GM12892 (cell line): ENCODE measurements at regions not wholly inside any gene's neighbourhood (a gene's known extent, or its start where the extent isn't known, plus 50 kb on each side); places are given as distances from the start of the nearest gene placed in this dataset.

ENCODE experiments used
- DNase-seq: peaks from one replicate; pipeline ENCODE4 v3.0.0; 2011; ENCODE audit not compliant: insufficient read length
- FAIRE-seq: peaks from 2 replicates; lab custom pipeline; 2011; peaks lifted over from hg19 to GRCh38; lab: Jason Lieb, UNC
- POLR2A ChIP-seq: IDR thresholded peaks from 2 replicates; pipeline ENCODE4 v1.6.1; 2011; ENCODE audit warnings: low read depth, low read length, control low read depth
- POLR2AphosphoS5 ChIP-seq: IDR thresholded peaks from 2 replicates; pipeline ENCODE4 v1.6.1; 2011; ENCODE audit warnings: low read depth, low read length, control low read depth
- TAF1 ChIP-seq: IDR thresholded peaks from 2 replicates; pipeline ENCODE4 v1.6.1; 2011; ENCODE audit warnings: low read depth, mild to moderate bottlenecking, control low read depth, low read length, borderline replicate concordance

DNA sequence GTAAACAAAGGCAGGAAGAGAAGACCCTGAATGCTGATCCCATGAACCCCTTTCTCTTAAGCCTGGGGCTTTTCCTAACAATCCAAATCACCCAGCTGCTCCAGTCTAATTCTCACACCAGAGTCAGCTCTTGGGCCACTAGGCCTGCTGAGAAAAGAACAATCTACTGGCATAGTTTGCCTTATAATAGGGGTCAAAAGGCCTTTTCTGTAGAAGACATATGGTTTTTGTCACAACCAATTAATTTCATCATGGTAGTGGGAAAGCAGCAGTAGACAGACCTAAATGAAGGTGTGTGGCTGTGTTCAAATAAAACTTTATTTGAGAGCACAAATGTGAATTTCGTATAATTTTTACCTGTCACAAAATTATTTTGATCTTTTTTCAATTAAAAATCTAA is 994.7 kb upstream of the EPHA7 start:
- TF ChIP-seq POLR2A (no peak), POLR2AphosphoS5 (no peak), TAF1 (no peak)
- FAIRE-seq, result no peak
- no peak for DNase-seq

DNA sequence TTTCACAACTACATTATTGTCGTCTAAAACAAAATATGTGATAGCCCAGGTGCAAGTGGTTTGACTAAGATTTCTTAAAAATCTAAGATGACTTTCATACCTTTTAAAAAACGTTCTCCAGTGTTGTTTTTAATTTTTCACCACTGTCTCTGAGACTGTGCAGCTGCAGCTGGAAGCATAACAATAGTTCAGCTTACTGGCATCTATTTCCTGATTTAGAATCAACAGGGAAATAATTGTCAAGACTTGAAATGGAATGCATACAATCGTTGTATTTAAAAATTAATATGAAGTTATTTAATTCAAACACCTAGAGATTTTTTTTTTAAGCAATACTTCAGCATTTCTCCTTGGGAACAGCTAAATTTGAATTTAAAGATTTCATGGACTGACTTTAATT is 982.0 kb upstream of the EPHA7 start:
- TF ChIP-seq TAF1 (no peak), POLR2AphosphoS5 (no peak), POLR2A (no peak)
- FAIRE-seq, result no peak
- DNase-seq, result no peak

DNA sequence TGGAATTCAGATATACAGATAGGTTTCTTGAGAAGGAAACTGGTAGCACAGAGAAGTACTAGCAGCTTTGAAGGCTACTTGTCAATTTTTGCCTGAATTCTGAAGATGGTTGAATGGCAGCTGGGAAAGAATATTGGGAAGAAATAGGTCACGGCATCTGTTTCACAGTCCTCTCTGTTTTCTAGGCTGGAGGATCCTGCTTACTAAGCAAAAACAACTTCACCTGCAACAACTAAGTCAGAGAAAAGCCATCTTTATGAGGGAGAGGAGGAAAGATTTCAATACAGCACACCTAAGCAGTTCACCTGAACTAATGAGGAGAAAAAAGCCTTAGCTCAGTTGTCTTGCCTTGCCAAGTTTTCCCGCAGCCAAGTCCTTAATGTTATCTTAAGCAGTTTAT is 975.5 kb upstream of the EPHA7 start:
- DNase-seq (no peak), FAIRE-seq (no peak)

DNA sequence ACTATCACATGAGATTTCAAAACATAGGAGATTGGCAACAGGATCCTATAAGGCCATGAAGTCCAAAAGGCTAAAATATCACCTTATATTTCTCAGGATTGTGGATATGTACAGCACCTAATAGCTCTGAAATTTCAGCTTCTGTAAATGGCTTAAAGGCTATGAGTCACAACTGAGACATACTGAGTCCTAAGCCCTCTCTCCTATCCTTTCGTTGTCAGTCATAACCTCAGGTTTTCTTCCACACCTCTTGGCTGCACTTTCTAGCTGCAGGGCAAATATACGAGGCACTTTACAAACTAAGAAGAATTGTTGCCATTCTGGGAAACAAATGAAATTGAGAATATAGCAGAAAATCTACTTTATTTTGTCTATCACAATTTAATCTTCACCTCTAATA is 969.9 kb upstream of the EPHA7 start:
- FAIRE-seq (no peak), DNase-seq (no peak)
- TF ChIP-seq POLR2A, result no peak

More for the DNA sequence above, 975.5 kb upstream of the EPHA7 start:
- no peak for TF ChIP-seq POLR2A
- no peak for TF ChIP-seq POLR2AphosphoS5
- no peak for TF ChIP-seq TAF1

DNA sequence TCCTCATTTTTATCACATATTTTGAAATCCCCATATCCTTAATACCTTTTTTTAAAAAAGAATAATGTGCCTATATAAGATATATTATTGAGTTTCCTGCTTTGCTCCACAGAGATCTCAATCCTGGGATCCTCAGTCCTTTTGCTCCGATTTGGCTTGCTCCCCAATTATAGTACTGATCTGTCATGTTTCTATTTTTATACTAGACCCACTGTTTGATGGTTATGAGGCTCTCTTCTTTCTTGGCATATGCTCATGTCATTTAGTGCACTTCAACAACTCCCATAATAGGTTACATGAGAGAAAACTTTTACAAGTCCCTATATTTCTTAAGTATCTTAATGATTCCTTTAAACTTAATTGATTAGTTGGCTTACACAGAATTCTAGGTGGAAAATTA is 958.5 kb upstream of the EPHA7 start:
- TF ChIP-seq POLR2AphosphoS5 (no peak), POLR2A (no peak), TAF1 (no peak)
- no peak for FAIRE-seq
- DNase-seq, result no peak

DNA sequence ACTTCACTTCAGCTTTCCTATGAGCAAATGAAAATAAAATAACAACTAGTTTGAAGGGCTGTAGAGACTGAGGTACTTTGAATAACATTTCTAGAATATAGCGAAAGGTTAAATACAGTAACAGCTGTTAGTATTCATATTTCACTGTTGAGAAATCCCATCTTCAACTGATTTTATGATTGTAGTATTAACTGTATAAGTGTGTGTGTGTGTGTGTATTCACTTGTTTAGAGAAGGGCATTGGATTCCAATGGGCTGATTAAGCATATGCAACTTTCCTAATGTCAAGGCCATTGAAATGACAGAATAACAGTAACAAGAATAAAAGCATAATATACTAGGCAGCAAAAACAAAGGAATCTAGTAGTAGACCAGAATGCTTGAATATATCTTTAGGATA is 957.5 kb upstream of the EPHA7 start:
- TF ChIP-seq POLR2A, result no peak
- DNase-seq (no peak), FAIRE-seq (no peak)

DNA sequence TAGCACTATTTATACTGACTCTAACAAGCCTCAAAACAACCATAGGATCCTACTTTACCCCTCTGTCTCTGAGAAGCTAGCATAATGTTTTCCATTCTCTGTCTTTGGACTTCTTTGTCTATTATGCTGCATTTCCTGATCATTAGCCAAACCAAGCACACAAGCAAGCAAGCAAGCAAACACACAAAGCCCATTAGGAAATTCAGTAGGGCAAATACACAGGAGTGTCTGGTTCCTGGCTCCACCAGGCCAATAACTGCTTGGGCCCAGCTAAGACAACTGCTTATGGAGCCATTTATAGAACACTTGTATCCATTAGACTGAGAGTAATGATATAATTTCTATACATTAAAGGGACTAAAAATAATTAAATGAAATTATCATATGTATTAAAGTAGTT is 952.9 kb upstream of the EPHA7 start:
- FAIRE-seq, result no peak
- no peak for DNase-seq
- no peak for TF ChIP-seq POLR2A
- TF ChIP-seq TAF1, result no peak
- TF ChIP-seq POLR2AphosphoS5, result no peak

DNA sequence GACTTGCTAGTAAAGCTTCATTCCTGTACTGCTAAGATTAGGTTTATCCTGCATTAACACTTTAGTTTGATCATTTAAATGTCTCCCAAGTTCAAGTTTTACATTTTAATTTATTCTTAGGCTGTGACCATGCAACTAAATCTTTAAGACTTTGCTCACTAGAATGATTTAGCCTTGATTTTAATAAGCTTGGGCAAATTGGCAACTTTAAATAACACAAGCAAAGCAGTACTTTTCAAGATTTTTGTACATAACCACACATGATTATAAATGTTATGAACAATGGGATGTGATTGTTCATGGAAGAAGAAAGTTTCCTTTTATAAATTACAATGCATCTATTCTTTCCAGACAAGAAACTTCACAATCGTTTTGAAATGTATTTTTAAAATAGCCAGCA is 948.0 kb upstream of the EPHA7 start:
- DNase-seq, result no peak
- no peak for FAIRE-seq
- TF ChIP-seq POLR2A, result no peak

DNA sequence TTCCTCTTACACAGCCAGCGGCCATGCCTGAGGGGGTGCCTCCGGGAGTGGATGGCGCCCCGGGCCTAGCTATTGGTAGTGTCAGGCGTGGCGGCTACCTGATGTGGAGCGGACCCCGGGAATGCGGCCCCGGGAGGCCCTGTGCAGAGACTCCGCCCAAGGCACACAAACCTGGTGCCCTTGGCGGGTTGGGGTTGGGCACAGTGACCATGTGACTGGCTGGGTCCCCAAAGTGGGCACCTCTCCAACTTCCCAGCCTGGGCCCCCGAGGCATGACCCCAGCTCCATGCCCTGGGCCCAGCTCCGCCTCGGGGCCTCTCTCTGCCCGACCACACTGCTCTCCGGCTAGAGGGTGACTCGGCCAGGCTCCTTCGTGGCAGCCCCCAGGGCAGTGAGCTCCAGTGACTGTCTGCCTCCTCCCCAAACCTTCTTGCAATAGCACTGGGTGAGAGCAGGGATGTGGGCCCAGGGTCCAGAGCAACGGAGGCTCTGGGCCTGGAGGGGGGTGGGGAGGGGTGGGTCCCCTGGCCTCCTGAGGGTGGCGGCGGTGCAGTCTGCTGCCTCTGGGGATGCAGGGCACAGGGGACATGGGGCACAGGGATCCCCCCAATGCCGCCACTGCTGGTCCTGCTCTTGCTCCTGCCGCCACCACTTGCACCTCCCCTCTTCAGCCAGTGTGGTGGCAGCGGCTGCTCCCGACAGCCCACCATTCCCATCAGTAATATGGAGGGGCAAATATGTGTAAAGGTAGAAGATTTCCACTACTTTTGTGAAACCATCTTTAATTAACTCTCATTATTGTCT is 942.9 kb upstream of the EPHA7 start:
- DNase-seq, result no peak
- FAIRE-seq, result no peak
- no peak for TF ChIP-seq POLR2AphosphoS5
- no peak for TF ChIP-seq TAF1
- no peak for TF ChIP-seq POLR2A

DNA sequence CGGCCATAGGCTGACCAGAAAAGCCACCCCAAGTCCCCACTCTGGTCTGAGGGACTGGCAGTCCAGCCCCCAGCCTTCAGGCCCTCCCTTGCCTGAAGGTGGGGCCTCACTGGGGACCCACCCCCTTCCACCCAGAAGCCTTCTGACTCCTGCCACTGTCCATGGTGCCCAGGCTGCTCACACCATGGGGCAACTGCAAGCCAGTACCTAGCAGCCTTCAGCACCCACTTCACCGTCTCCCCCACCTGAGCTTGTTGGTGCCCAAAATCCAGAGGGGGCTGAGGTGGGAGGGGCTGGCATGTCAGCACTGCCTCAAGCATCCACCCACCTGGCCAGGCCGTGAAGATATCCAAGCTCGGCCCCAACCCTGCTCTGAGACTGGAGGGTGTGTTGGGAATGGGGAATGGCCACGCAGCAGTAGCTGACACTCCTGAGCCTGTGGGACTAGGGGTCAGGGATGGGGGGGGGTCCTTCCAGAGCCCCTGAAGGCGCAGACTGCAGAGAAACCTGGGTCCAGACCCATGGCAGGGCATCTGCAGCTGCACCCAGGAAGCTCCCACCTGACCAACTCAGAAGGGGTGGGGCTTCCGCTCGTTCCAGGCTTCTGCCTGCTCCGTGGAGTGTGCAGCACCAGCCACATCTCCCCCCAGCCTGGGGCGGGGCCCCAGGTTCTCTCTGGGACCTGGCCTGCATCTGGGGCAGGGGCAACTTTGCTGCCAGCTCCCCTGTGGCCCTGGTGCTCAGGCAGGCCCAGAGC is 942.1 kb upstream of the EPHA7 start:
- TF ChIP-seq TAF1, result no peak
- no peak for TF ChIP-seq POLR2AphosphoS5
- TF ChIP-seq POLR2A, result no peak
- DNase-seq, result no peak
- no peak for FAIRE-seq

DNA sequence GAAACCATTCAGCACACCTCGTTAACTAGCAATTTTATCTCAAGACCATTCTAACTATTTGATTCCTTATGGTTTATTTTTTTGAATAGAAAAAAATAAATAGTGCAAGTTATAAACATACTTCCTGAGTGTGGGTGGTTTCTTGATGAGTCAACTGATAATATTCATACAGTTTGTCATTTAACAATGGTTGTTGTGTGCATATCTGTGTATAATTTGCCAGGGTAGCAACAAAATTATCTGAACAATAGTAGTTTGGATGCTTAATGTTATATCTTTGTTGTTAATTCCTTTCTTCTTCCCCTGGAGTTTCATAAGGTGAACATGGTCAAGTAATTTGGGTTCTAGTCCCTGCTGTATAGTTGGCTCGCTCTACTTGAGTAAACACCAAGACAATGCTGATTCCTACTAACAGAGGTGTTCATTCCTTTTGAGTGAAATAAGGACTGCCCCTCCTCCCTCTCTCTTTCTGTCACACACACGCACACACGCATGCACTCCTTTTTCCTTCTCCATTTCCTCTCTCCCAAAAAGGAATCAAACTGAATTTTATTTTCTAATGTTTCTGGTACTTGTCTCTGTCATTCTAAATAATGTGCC is 938.1 kb upstream of the EPHA7 start:
- TF ChIP-seq POLR2AphosphoS5 (no peak), TAF1 (no peak), POLR2A (no peak)
- no peak for DNase-seq
- no peak for FAIRE-seq

DNA sequence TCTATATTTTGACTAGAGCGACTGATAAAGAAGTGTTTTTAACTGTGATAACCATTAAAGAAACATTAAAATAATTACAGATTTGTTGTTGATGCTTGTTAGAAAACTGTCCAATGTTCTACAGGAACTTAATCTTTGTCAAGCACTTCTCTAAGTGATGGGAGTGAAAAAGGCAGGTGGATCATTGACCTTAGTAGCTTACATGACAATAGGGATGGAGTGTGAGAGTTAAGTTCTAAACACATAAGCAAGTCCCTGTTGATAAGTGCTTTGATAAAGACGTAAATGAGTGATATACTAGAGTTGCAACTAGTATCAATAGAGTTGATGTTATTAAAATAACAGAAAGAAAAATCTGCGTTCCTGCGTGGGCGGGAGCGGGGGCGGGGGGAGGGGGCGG is 931.5 kb upstream of the EPHA7 start:
- FAIRE-seq, result no peak
- no peak for TF ChIP-seq TAF1
- TF ChIP-seq POLR2AphosphoS5, result no peak
- TF ChIP-seq POLR2A, result no peak
- DNase-seq, result no peak
